ENCODE measurements at regions not wholly inside any gene's neighbourhood (a gene's known extent, or its start where the extent isn't known, plus 50 kb on each side); places are given as distances from the start of the nearest gene placed in this dataset.

DNA sequence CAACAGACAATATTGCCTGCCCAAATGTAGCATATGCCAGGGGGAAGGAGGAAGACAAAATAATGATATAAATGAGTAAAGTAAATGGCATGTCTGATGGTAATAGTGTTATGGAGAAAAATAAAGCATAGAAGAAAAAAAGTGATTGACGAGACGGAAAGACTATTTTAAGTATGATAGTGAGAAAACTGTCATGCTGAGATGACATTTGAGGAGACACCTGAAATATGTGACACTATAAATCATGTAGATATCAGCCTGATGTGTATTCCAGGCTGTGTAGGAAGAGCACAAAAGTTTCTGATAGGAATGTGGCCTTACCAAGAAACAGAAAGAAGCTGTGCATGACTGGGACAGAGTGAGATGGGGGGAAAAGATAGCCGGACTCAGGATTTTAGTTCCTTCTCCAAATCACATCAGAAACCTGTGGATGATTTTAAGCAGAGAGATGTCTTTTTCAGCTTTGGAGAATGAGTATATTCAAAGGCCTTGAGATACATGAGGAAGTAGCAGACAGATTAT is 387.3 kb upstream of the SYT4 start:
- TF ChIP-seq, protein P1, sequence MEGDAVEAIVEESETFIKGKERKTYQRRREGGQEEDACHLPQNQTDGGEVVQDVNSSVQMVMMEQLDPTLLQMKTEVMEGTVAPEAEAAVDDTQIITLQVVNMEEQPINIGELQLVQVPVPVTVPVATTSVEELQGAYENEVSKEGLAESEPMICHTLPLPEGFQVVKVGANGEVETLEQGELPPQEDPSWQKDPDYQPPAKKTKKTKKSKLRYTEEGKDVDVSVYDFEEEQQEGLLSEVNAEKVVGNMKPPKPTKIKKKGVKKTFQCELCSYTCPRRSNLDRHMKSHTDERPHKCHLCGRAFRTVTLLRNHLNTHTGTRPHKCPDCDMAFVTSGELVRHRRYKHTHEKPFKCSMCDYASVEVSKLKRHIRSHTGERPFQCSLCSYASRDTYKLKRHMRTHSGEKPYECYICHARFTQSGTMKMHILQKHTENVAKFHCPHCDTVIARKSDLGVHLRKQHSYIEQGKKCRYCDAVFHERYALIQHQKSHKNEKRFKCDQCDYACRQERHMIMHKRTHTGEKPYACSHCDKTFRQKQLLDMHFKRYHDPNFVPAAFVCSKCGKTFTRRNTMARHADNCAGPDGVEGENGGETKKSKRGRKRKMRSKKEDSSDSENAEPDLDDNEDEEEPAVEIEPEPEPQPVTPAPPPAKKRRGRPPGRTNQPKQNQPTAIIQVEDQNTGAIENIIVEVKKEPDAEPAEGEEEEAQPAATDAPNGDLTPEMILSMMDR (conservative IDR thresholded peaks at IDR 0.05; ENCODE audit: low read depth, low read length) = no peak
- H3K4me3 ChIP-seq (ENCODE audit: low read length) = no peak overlapping the region
- DNase-seq (ENCODE audit: low read depth) = no peak

DNA sequence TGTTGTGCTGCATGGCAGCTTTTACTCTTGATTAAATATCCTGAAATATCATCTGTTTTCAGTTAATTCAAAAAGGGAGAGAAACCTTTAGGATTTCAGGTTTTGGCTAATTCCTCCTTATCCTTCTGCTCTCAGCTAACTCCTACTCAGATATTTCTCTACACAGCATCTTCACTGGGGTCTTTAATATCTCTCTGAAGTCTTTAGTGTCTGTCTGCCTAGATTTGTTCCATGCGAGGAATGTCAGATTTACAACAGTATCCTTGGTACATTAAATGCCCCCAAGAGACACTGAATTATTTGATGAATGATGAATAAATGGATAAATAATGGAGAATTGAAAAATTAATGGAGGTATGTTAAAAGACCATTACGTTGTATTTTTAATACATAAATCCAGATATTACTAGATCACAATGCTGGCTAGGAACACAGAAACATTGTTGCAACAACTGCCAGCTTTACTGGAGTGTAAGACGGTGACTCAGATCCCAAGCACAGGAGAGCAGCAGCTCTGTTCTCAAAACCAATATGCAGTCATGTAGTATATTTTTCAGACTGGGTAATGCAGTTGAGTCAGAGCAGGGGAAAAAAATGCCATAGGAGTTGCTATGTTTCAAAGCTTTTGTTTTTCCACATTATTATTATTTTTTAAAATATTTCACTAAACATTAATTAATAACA is 388.0 kb upstream of the SYT4 start:
- DNase-seq (ENCODE audit: low read depth) = peak; percentile 90
- no peak overlapping the region for H3K4me3 ChIP-seq (ENCODE audit: low read length)
- TF ChIP-seq, protein P1 (conservative IDR thresholded peaks at IDR 0.05; ENCODE audit: low read depth, low read length) = no peak

DNA sequence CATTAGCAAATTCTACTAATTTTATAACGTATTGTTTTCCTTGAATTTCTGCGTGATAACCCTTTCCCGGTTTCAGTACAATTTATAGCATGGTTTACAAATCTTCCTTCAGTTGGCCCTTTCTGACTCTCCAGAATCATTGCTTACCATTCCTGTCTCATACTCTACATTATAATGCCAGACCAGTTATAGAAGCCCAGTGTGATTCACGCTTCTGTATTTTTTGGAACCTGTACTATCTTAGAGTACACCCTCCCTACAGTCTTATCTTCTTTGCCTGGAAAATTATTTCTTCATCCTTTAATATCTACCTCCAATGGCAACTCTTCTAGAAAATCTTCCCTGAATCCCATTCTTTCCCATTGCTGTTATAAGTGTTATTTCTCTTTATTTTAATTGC is 391.6 kb upstream of the SYT4 start:
- no peak overlapping the region for H3K4me3 ChIP-seq (ENCODE audit: low read length)
- DNase-seq (ENCODE audit: low read depth) = no peak
- TF ChIP-seq, protein P1 (conservative IDR thresholded peaks at IDR 0.05; ENCODE audit: low read depth, low read length) = no peak

DNA sequence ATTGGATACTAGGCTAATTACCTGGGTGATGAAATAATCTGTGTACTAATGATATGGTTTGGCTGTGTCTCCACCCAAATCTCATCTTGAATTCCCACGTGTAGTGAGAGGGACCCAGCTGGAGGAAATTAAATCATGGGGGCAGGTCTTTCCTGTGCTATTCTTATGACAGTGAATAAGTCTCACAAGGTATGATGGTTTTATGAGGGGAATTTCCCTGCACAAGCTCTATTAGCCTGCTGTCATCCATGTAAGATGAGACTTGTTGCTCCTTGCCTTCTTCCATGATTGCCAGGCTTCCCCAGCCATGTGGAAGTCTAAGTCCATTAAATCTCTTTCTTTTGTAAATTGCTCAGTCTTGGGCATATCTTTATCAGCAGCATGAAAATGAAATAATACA is 394.1 kb upstream of the SYT4 start:
- DNase-seq (ENCODE audit: low read depth) = no peak
- TF ChIP-seq, protein P1 (conservative IDR thresholded peaks at IDR 0.05; ENCODE audit: low read depth, low read length) = no peak
- H3K4me3 ChIP-seq (ENCODE audit: low read length) = no peak overlapping the region

DNA sequence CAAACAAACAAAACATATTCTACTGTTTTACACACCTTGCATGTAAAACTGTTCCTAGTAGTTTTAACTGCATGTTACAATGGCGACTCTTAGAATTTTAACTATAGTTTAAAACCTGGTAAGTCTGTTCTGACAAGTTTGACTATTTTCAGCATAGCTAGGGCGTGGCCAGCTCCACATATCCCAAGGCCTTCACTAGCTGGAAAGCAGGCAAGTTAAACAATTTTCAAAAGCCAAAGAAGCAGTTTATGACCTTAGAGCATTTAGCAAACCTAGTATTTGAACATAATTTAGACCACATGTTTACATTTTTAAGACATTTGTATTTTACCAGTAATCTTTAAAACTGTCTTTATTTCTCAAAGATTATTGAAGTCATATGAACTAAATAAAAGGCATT is 402.8 kb upstream of the SYT4 start:
- H3K4me3 ChIP-seq (ENCODE audit: low read length) = no peak overlapping the region
- TF ChIP-seq, protein P1 (conservative IDR thresholded peaks at IDR 0.05; ENCODE audit: low read depth, low read length) = no peak
- no peak for DNase-seq (ENCODE audit: low read depth)

DNA sequence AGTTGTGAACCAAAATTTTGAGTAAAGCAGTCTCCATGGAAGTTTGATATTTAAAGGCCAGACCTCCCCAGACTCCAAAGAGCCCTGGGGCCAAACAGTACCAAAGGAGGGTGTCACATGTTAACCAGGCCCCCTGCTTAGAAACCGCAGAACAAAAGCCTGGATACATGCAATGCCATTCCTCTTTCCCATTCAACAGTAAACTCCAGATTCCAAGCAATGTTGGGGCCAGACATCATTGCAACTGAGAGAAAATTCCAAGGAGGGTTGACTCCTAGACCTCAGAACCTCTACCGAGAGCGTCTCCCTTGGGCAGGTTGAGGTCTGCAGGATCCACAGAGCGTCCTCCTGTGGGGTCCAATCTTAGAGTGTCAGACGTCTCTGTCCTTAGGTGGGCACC is 404.4 kb upstream of the SYT4 start:
- H3K4me3 ChIP-seq (ENCODE audit: low read length) = no peak overlapping the region
- TF ChIP-seq, protein P1 (conservative IDR thresholded peaks at IDR 0.05; ENCODE audit: low read depth, low read length) = no peak
- DNase-seq (ENCODE audit: low read depth) = no peak

DNA sequence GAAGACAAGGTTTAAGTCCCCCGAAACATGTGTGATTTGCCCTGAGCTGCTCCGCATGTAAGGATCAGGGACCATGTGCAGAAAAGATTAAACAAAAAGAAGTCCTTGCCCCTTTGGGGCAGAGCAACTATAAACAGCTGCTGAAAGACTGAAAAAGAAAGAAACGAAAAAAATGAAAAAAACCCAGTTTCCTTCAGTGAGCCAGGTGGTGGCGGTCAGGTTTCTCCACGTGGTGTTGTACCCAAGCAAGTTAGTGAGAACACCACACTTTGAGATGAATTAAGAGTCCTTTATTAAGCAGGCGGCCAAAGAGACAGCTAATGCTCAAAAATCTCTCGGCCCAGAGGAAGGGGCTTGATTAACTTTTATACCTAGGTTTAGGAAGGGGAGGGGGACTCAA is 404.9 kb upstream of the SYT4 start:
- TF ChIP-seq, protein P1 (conservative IDR thresholded peaks at IDR 0.05; ENCODE audit: low read depth, low read length) = no peak
- no peak for DNase-seq (ENCODE audit: low read depth)
- no peak overlapping the region for H3K4me3 ChIP-seq (ENCODE audit: low read length)

Measured in retinal pigment epithelial cell (primary cell).